ENCODE measurements at regions not wholly inside any gene's neighbourhood (a gene's known extent, or its start where the extent isn't known, plus 50 kb on each side); places are given as distances from the start of the nearest gene placed in this dataset.
A peak's percentile ranks its signal among the peaks of the same experiment; 100 is the strongest.
"Not testable (repeated sequence)": the region's sequence is repeated elsewhere in the genome, so short reads cannot be mapped to it uniquely, and the experiment has no call there.

DNA sequence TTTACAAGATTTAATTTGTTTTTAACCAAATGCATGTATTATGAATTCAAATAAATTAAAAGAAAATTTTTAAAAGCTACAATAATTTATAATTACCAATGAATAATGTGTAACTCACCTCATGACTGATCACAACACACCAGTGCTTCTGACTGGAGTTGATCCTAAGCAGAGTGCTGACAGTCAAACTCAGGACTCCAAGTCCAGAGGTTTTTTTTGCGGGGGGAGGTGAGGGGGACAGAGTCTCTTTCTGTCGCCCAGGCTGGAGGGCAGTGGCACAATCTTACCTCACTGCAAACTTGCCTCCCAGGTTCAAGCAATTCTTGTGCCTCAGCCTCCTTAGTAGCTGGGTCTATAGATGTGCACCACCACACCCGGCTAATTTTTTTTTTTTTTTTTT is 71.0 kb upstream of the MELK start:
- no peaks in the 10 kb centered on the region for H3K9me3 Mint-ChIP-seq (ENCODE audit: unreplicated experiment)
- POLR2A ChIA-PET = interaction anchor here (0.6 to 1.0 kb wide), 2 partner anchors 19 to 73 kb away, joined by 3 to 4 read pairs; no protein-coding TSS in a partner anchor
- intact Hi-C loops (cut with micrococcal nuclease) = no loop called here
- no peak overlapping the region for H3K27ac Mint-ChIP-seq (ENCODE audit: low read depth, unreplicated experiment)
- no TSS peak for BruUV-seq (replicated peaks)
- H3K27me3 Mint-ChIP-seq (ENCODE audit: insufficient read depth, unreplicated experiment) = peaks cover 8% of the 10 kb centered on the region
- H3K4me3 Mint-ChIP-seq (ENCODE audit: unreplicated experiment) = no peak overlapping the region
- H3K4me1 Mint-ChIP-seq (ENCODE audit: insufficient read depth, unreplicated experiment) = no peaks in the 10 kb centered on the region
- TF ChIP-seq CTCF (IDR thresholded peaks at IDR 0.05; ENCODE audit: unreplicated experiment) = no peak
- H3K36me3 Mint-ChIP-seq (ENCODE audit: insufficient read depth, unreplicated experiment) = no peaks in the 10 kb centered on the region
- CTCF ChIA-PET = no interaction called here
- no peak for DNase-seq (ENCODE audit: unreplicated experiment)

- H3K4me1 Mint-ChIP-seq (ENCODE audit: insufficient read depth, unreplicated experiment); H3K9me3 Mint-ChIP-seq (ENCODE audit: unreplicated experiment); DNase-seq (ENCODE audit: unreplicated experiment); H3K36me3 Mint-ChIP-seq (ENCODE audit: insufficient read depth, unreplicated experiment); H3K27me3 Mint-ChIP-seq (ENCODE audit: insufficient read depth, unreplicated experiment); intact Hi-C loops (cut with micrococcal nuclease); H3K4me3 Mint-ChIP-seq (ENCODE audit: unreplicated experiment); BruUV-seq (replicated peaks); H3K27ac Mint-ChIP-seq (ENCODE audit: low read depth, unreplicated experiment); CTCF ChIA-PET: not testable (repeated sequence)
- POLR2A ChIA-PET = interaction anchor here (0.6 to 2.2 kb wide), 3 partner anchors 13 to 72 kb away, joined by 3 to 10 read pairs (median 4); no protein-coding TSS in a partner anchor
These were observed 71.8 kb upstream of the MELK start for GRCh38 chr9:36500931-36501330.

GRCh38 chr9:36499174-36499890 is 73.4 kb upstream of the MELK start:
- H3K27me3 Mint-ChIP-seq (ENCODE audit: insufficient read depth, unreplicated experiment) = peaks cover 8% of the 10 kb centered on the region
- no peaks in the 10 kb centered on the region for H3K36me3 Mint-ChIP-seq (ENCODE audit: insufficient read depth, unreplicated experiment)
- no TSS peak for BruUV-seq (replicated peaks)
- ChIA-PET CTCF (interaction anchor here (0.6 kb wide), 1 partner anchor 1690 kb away, joined by 3 read pairs; no protein-coding TSS in a partner anchor), POLR2A (interaction anchor here (2.2 kb wide), 1 partner anchor 12 kb away, joined by 10 read pairs; no protein-coding TSS in a partner anchor)
- no peak for TF ChIP-seq CTCF (IDR thresholded peaks at IDR 0.05; ENCODE audit: unreplicated experiment)
- intact Hi-C loops (cut with micrococcal nuclease) = no loop called here
- H3K4me1 Mint-ChIP-seq (ENCODE audit: insufficient read depth, unreplicated experiment) = no peaks in the 10 kb centered on the region
- H3K9me3 Mint-ChIP-seq (ENCODE audit: unreplicated experiment) = no peaks in the 10 kb centered on the region
- H3K27ac Mint-ChIP-seq (ENCODE audit: low read depth, unreplicated experiment) = no peak overlapping the region
- no peak overlapping the region for H3K4me3 Mint-ChIP-seq (ENCODE audit: unreplicated experiment)
- DNase-seq (ENCODE audit: unreplicated experiment) = no peak

- H3K36me3 Mint-ChIP-seq (ENCODE audit: insufficient read depth, unreplicated experiment); CTCF ChIA-PET; H3K4me3 Mint-ChIP-seq (ENCODE audit: unreplicated experiment); H3K9me3 Mint-ChIP-seq (ENCODE audit: unreplicated experiment); H3K27me3 Mint-ChIP-seq (ENCODE audit: insufficient read depth, unreplicated experiment); BruUV-seq (replicated peaks); intact Hi-C loops (cut with micrococcal nuclease); H3K4me1 Mint-ChIP-seq (ENCODE audit: insufficient read depth, unreplicated experiment); POLR2A ChIA-PET; H3K27ac Mint-ChIP-seq (ENCODE audit: low read depth, unreplicated experiment): not testable (repeated sequence)
- peak; percentile 20 for DNase-seq (ENCODE audit: unreplicated experiment)
These were observed 79.1 kb upstream of the MELK start for GRCh38 chr9:36493564-36493963.

DNA sequence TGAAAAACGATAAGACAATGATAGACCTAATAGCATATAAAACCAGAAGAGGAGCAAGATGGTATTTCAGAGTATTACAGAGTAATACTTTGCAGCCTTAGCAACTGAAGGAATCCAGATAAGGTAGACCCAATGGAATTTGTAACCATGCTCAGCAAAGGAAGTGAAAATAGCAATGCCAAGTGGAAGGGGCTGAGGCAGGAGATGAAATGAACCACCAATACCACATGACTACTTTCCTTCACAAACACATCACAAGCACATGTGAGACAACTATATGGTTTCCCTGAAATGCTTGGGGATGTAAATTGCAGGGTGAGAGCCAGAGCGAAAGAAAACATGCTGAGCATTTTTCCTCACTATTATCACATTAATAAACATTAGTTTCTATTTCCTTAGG is 79.8 kb upstream of the MELK start:
- ChIA-PET POLR2A (no interaction called here), CTCF (no interaction called here)
- TF ChIP-seq CTCF (IDR thresholded peaks at IDR 0.05; ENCODE audit: unreplicated experiment) = no peak
- no peak overlapping the region for H3K27ac Mint-ChIP-seq (ENCODE audit: low read depth, unreplicated experiment)
- H3K4me1 Mint-ChIP-seq (ENCODE audit: insufficient read depth, unreplicated experiment) = peaks cover 6% of the 10 kb centered on the region
- DNase-seq (ENCODE audit: unreplicated experiment) = no peak
- intact Hi-C loops (cut with micrococcal nuclease) = no loop called here
- no TSS peak for BruUV-seq (replicated peaks)
- no peaks in the 10 kb centered on the region for H3K27me3 Mint-ChIP-seq (ENCODE audit: insufficient read depth, unreplicated experiment)
- H3K9me3 Mint-ChIP-seq (ENCODE audit: unreplicated experiment) = no peaks in the 10 kb centered on the region
- no peaks in the 10 kb centered on the region for H3K36me3 Mint-ChIP-seq (ENCODE audit: insufficient read depth, unreplicated experiment)
- no peak overlapping the region for H3K4me3 Mint-ChIP-seq (ENCODE audit: unreplicated experiment)

Measured in MCF 10A (cell line).